Astrocyte (in vitro differentiated cells and primary cell): ENCODE measurements at regions not wholly inside any gene's neighbourhood (a gene's known extent, or its start where the extent isn't known, plus 50 kb on each side); places are given as distances from the start of the nearest gene placed in this dataset.

ENCODE experiments used
- DNase-seq: peaks from one replicate; pipeline ENCODE4 v3.0.0-alpha.2; 2010; ENCODE audit warnings: low read depth
- FAIRE-seq: peaks from 2 replicates; lab custom pipeline; 2011; peaks lifted over from hg19 to GRCh38; lab: Jason Lieb, UNC
- H2AFZ ChIP-seq: 2 replicates; pipeline ENCODE4 v1.6.0; 2012; ENCODE audit warnings: low read depth, low read length, inconsistent platforms
- H3K27ac ChIP-seq: 2 replicates; pipeline ENCODE4 v1.5.1; 2011; ENCODE audit warnings: low read depth, low read length, inconsistent platforms
- H3K27me3 ChIP-seq: 2 replicates; pipeline ENCODE4 v1.6.0; 2011; ENCODE audit warnings: low read length, inconsistent platforms; ENCODE audit not compliant: insufficient read depth
- H3K36me3 ChIP-seq: 2 replicates; pipeline ENCODE4 v1.5.1; 2011; ENCODE audit warnings: low read length, inconsistent platforms; ENCODE audit not compliant: insufficient read depth
- H3K4me1 ChIP-seq: 2 replicates; pipeline ENCODE4 v1.5.1; 2011; ENCODE audit warnings: low read length, inconsistent platforms; ENCODE audit not compliant: insufficient read depth
- H3K4me2 ChIP-seq: 2 replicates; pipeline ENCODE4 v1.6.0; 2012; ENCODE audit warnings: low read length, inconsistent platforms
- H3K4me3 ChIP-seq: 2 replicates; pipeline ENCODE4 v1.5.1; 2011; ENCODE audit warnings: low read depth, mild to moderate bottlenecking, low read length, inconsistent platforms; ENCODE audit not compliant: insufficient read depth
- H3K79me2 ChIP-seq: 2 replicates; pipeline ENCODE4 v1.6.0; 2012; ENCODE audit warnings: mild to moderate bottlenecking, low read length, inconsistent platforms; ENCODE audit not compliant: insufficient read depth
- H3K9ac ChIP-seq: 2 replicates; pipeline ENCODE4 v1.6.0; 2012; ENCODE audit warnings: mild to moderate bottlenecking, low read length, inconsistent platforms
- H3K9me3 ChIP-seq: 2 replicates; pipeline ENCODE4 v1.5.1; 2012; ENCODE audit warnings: low read depth, mild to moderate bottlenecking, low read length, inconsistent platforms; ENCODE audit not compliant: insufficient read depth
- H4K20me1 ChIP-seq: 2 replicates; pipeline ENCODE4 v1.6.0; 2012; ENCODE audit warnings: low read length, inconsistent platforms; ENCODE audit not compliant: insufficient read depth
- H3K27ac Mint-ChIP-seq: one replicate; pipeline ENCODE4 v1.8.0; 2021; ENCODE audit warnings: mild to moderate bottlenecking, mixed read lengths; ENCODE audit not compliant: unreplicated experiment
- H3K27me3 Mint-ChIP-seq: one replicate; pipeline ENCODE4 v1.8.0; 2021; ENCODE audit warnings: low read depth, mixed read lengths; ENCODE audit not compliant: unreplicated experiment
- H3K36me3 Mint-ChIP-seq: one replicate; pipeline ENCODE4 v1.8.0; 2021; ENCODE audit warnings: low read depth, mixed read lengths; ENCODE audit not compliant: unreplicated experiment
- H3K4me1 Mint-ChIP-seq: one replicate; pipeline ENCODE4 v1.8.0; 2021; ENCODE audit warnings: low read depth, mixed read lengths; ENCODE audit not compliant: unreplicated experiment
- H3K4me3 Mint-ChIP-seq: one replicate; pipeline ENCODE4 v1.8.0; 2021; ENCODE audit warnings: mild to moderate bottlenecking, moderate library complexity, mixed read lengths; ENCODE audit not compliant: unreplicated experiment
- H3K9me3 Mint-ChIP-seq: one replicate; pipeline ENCODE4 v1.8.0; 2021; ENCODE audit warnings: mild to moderate bottlenecking, mixed read lengths; ENCODE audit not compliant: unreplicated experiment
- EZH2 ChIP-seq: IDR thresholded peaks from 2 replicates; pipeline ENCODE4 v1.6.1; 2012; ENCODE audit warnings: mild to moderate bottlenecking, low read length, inconsistent platforms; ENCODE audit not compliant: insufficient read depth
- TF ChIP-seq, protein P1 (sequence below): IDR thresholded peaks from 2 replicates; pipeline ENCODE4 v1.5.1; 2011; ENCODE audit warnings: low read depth, mild to moderate bottlenecking, inconsistent platforms, low read length, moderate library complexity; ENCODE audit not compliant: insufficient read depth

GRCh38 chr3:68163062-68163461 lies 508.6 kb upstream of the SUCLG2 start:
- DNase-seq (no peak), FAIRE-seq (no peak)
- Histone ChIP-seq H3K9ac (no peak overlapping the region), H3K4me2 (no peak overlapping the region), H3K27ac (no peak overlapping the region), H3K4me1 (no peaks in the 10 kb centered on the region), H3K4me3 (no peak overlapping the region), H3K9me3 (no peaks in the 10 kb centered on the region), H2AFZ (no peak overlapping the region), H3K36me3 (no peaks in the 10 kb centered on the region), H4K20me1 (no peaks in the 10 kb centered on the region), H3K27me3 (no peaks in the 10 kb centered on the region), H3K79me2 (no peaks in the 10 kb centered on the region)
- Mint-ChIP-seq H3K27me3 (no peaks in the 10 kb centered on the region), H3K9me3 (no peaks in the 10 kb centered on the region), H3K27ac (no peak overlapping the region), H3K36me3 (no peaks in the 10 kb centered on the region), H3K4me1 (no peaks in the 10 kb centered on the region), H3K4me3 (no peak overlapping the region)
- TF ChIP-seq, protein P1, sequence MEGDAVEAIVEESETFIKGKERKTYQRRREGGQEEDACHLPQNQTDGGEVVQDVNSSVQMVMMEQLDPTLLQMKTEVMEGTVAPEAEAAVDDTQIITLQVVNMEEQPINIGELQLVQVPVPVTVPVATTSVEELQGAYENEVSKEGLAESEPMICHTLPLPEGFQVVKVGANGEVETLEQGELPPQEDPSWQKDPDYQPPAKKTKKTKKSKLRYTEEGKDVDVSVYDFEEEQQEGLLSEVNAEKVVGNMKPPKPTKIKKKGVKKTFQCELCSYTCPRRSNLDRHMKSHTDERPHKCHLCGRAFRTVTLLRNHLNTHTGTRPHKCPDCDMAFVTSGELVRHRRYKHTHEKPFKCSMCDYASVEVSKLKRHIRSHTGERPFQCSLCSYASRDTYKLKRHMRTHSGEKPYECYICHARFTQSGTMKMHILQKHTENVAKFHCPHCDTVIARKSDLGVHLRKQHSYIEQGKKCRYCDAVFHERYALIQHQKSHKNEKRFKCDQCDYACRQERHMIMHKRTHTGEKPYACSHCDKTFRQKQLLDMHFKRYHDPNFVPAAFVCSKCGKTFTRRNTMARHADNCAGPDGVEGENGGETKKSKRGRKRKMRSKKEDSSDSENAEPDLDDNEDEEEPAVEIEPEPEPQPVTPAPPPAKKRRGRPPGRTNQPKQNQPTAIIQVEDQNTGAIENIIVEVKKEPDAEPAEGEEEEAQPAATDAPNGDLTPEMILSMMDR, result no peak

DNA sequence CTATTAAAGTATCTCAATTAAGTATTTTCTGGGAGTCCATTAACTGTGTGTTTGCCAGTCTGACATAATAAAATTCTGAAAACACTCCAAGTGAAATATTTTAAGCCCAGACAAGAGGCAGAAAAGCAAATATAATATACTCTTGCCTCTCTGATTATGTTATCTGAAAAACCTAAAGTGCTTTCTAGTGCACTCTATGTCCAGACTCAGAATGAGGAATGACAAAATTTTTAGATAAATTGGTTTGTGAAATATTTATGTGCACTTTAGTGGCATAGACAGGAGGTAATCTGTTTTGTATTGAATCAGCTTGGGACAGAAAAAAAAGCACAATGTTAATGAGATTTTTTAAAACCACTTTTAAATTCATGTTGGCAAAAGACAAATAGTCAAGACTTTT lies 508.2 kb upstream of the SUCLG2 start:
- H3K27ac ChIP-seq, result no peak overlapping the region
- H3K36me3 ChIP-seq, result no peaks in the 10 kb centered on the region
- TF ChIP-seq EZH2, result no peak
- TF ChIP-seq, protein P1, result no peak
- H3K27ac Mint-ChIP-seq, result no peak overlapping the region
- H2AFZ ChIP-seq, result no peak overlapping the region
- no peaks in the 10 kb centered on the region for H3K4me1 Mint-ChIP-seq
- no peaks in the 10 kb centered on the region for H3K4me1 ChIP-seq
- H3K36me3 Mint-ChIP-seq, result no peaks in the 10 kb centered on the region
- H3K4me2 ChIP-seq, result no peak overlapping the region
- no peak overlapping the region for H3K4me3 Mint-ChIP-seq
- no peak for FAIRE-seq
- H3K79me2 ChIP-seq, result no peaks in the 10 kb centered on the region
- H3K9me3 ChIP-seq, result no peaks in the 10 kb centered on the region
- H3K9me3 Mint-ChIP-seq, result no peaks in the 10 kb centered on the region
- no peaks in the 10 kb centered on the region for H3K27me3 Mint-ChIP-seq
- no peaks in the 10 kb centered on the region for H3K27me3 ChIP-seq
- DNase-seq, result no peak
- no peak overlapping the region for H3K4me3 ChIP-seq
- H3K9ac ChIP-seq, result no peak overlapping the region
- H4K20me1 ChIP-seq, result no peaks in the 10 kb centered on the region

GRCh38 chr3:68151359-68151758 lies 496.9 kb upstream of the SUCLG2 start:
- Mint-ChIP-seq H3K9me3 (peaks cover 1% of the 10 kb centered on the region), H3K27me3 (peaks cover 3% of the 10 kb centered on the region), H3K4me1 (no peaks in the 10 kb centered on the region), H3K36me3 (no peaks in the 10 kb centered on the region), H3K4me3 (no peak overlapping the region), H3K27ac (no peak overlapping the region)
- no peaks in the 10 kb centered on the region for H3K27me3 ChIP-seq
- FAIRE-seq (no peak), DNase-seq (no peak)
- no peak overlapping the region for H3K4me3 ChIP-seq
- H4K20me1 ChIP-seq, result no peaks in the 10 kb centered on the region
- H3K79me2 ChIP-seq, result no peaks in the 10 kb centered on the region
- TF ChIP-seq EZH2, result no peak
- no peak overlapping the region for H2AFZ ChIP-seq
- H3K9me3 ChIP-seq, result no peaks in the 10 kb centered on the region
- H3K36me3 ChIP-seq, result no peaks in the 10 kb centered on the region
- no peak overlapping the region for H3K27ac ChIP-seq
- no peak overlapping the region for H3K4me2 ChIP-seq
- H3K9ac ChIP-seq, result no peak overlapping the region
- H3K4me1 ChIP-seq, result no peaks in the 10 kb centered on the region
